ENCODE measurements at regions not wholly inside any gene's neighbourhood (a gene's known extent, or its start where the extent isn't known, plus 50 kb on each side); places are given as distances from the start of the nearest gene placed in this dataset.
"Not testable (repeated sequence)": the region's sequence is repeated elsewhere in the genome, so short reads cannot be mapped to it uniquely, and the experiment has no call there.

DNA sequence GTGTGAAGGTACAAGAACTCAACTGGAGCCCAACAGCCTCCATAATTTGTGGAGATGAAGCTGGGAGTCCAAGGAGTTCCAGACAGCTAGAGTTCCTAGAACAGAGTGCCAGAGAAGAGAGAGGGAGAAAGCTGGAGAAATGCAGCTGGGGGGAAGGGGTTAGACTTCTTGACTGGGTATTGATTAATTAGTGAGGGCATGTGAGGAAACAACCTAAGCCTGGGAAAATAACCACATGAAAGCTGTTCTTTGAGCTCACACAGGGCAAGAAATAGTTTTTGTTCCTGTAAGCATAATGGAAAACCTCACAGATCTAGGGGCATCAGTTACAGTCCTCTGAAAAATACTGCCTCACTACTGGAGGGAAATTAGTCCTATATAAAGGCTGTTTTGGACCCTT, 230.5 kb upstream of the FKBP1C start:
- TF ChIP-seq, protein P1, sequence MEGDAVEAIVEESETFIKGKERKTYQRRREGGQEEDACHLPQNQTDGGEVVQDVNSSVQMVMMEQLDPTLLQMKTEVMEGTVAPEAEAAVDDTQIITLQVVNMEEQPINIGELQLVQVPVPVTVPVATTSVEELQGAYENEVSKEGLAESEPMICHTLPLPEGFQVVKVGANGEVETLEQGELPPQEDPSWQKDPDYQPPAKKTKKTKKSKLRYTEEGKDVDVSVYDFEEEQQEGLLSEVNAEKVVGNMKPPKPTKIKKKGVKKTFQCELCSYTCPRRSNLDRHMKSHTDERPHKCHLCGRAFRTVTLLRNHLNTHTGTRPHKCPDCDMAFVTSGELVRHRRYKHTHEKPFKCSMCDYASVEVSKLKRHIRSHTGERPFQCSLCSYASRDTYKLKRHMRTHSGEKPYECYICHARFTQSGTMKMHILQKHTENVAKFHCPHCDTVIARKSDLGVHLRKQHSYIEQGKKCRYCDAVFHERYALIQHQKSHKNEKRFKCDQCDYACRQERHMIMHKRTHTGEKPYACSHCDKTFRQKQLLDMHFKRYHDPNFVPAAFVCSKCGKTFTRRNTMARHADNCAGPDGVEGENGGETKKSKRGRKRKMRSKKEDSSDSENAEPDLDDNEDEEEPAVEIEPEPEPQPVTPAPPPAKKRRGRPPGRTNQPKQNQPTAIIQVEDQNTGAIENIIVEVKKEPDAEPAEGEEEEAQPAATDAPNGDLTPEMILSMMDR (IDR thresholded peaks at IDR 0.05; ENCODE audit: unreplicated experiment), result no peak
- H3K4me1 Mint-ChIP-seq (ENCODE audit: unreplicated experiment), result no peaks in the 10 kb centered on the region
- no peak overlapping the region for H3K27ac Mint-ChIP-seq (ENCODE audit: unreplicated experiment)
- DNase-seq (ENCODE audit: low spot score), result no peak
- H3K4me3 Mint-ChIP-seq (ENCODE audit: unreplicated experiment), result no peak overlapping the region
- H3K27me3 Mint-ChIP-seq (ENCODE audit: unreplicated experiment), result no peaks in the 10 kb centered on the region
- H3K9me3 Mint-ChIP-seq (ENCODE audit: unreplicated experiment), result no peaks in the 10 kb centered on the region
- no peaks in the 10 kb centered on the region for H3K36me3 Mint-ChIP-seq (ENCODE audit: low read depth, unreplicated experiment)

DNA sequence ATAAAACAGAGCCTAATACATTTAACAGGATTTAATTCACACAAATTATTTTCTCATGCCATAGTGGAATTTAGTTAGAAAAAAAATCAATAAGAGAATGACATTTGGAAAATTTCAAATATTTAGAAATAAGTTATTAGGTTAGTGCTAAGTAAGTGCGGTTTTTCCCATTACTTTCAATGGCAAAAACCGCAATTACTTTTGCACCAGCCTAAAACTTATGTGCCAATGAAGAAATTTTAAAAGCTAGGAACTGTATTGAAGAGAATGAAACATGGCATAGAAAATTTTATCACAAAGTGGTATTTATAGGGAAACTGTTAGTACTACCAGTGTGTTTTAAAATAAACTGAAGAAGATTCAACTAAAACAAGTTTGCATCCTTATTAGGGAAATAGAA, 228.3 kb upstream of the FKBP1C start:
- Mint-ChIP-seq H3K27me3 (ENCODE audit: unreplicated experiment) (no peaks in the 10 kb centered on the region), H3K27ac (ENCODE audit: unreplicated experiment) (no peak overlapping the region), H3K36me3 (ENCODE audit: low read depth, unreplicated experiment) (no peaks in the 10 kb centered on the region), H3K4me1 (ENCODE audit: unreplicated experiment) (no peaks in the 10 kb centered on the region), H3K4me3 (ENCODE audit: unreplicated experiment) (no peak overlapping the region), H3K9me3 (ENCODE audit: unreplicated experiment) (no peaks in the 10 kb centered on the region)
- TF ChIP-seq, protein P1 (IDR thresholded peaks at IDR 0.05; ENCODE audit: unreplicated experiment), result no peak
- DNase-seq (ENCODE audit: low spot score), result no peak

DNA sequence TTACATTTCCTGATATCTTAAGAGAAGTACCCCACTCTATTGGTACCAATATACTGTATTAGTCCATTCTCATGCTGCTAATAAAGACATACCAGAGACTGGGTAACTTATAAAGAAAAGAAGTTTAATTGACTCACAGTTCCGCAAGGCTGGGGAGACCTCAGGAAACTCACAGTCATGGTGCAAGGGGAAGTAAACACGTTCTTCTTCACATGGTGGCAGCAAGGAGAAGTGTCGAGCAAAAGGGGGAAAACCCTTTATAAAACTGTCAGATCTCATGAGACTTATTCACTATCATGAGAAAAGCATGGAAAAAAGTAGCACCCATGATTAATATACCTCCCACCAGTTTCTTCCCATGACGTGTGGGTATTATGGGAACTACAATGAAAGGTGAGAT, 219.6 kb upstream of the FKBP1C start:
- DNase-seq (ENCODE audit: low spot score); H3K36me3 Mint-ChIP-seq (ENCODE audit: low read depth, unreplicated experiment); H3K4me3 Mint-ChIP-seq (ENCODE audit: unreplicated experiment); H3K27ac Mint-ChIP-seq (ENCODE audit: unreplicated experiment); H3K9me3 Mint-ChIP-seq (ENCODE audit: unreplicated experiment); H3K4me1 Mint-ChIP-seq (ENCODE audit: unreplicated experiment); H3K27me3 Mint-ChIP-seq (ENCODE audit: unreplicated experiment): not testable (repeated sequence)

DNA sequence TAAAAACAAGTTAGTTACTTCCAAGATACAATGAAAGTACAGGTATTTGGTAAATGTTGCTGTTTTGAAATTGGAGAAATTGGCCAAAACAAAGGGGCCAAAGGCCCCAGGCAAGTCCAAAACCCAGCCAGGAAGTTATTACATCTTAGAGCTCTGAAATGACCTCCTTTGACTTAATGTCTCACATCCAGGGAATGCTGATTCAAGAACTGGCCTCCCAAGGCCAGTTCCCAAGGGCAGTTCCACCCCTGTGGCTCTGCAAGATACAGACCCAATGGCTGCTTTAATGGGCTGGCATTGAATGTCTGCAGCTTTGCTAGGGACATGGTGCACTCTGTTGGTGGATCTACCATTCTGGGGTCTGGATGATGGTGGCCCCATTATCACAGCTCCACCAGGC, 217.3 kb upstream of the FKBP1C start:
- H3K4me1 Mint-ChIP-seq (ENCODE audit: unreplicated experiment), result no peaks in the 10 kb centered on the region
- H3K9me3 Mint-ChIP-seq (ENCODE audit: unreplicated experiment), result peaks cover 4% of the 10 kb centered on the region
- DNase-seq (ENCODE audit: low spot score), result no peak
- TF ChIP-seq, protein P1 (IDR thresholded peaks at IDR 0.05; ENCODE audit: unreplicated experiment), result no peak
- H3K27ac Mint-ChIP-seq (ENCODE audit: unreplicated experiment), result no peak overlapping the region
- no peak overlapping the region for H3K4me3 Mint-ChIP-seq (ENCODE audit: unreplicated experiment)
- H3K27me3 Mint-ChIP-seq (ENCODE audit: unreplicated experiment), result no peaks in the 10 kb centered on the region
- H3K36me3 Mint-ChIP-seq (ENCODE audit: low read depth, unreplicated experiment), result no peaks in the 10 kb centered on the region

DNA sequence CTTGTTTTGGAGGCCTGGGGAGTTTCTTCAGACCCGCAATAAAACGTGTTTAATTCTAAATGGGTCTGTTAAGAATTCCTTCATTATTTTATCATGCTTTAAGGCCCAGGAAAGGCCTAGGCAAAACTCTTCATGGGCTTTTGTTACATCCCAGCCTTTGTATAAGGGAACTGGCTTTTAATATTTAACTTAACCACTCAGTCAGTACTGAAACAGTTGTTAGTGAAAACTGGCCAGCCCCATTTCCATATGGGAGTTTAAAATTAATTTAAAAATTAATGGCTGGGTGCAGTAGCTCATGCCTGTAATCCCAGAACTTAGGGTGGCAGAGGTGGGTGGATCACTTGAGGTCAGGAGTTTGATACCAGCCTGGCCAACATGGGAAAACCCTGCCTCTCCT, 213.2 kb upstream of the FKBP1C start:
- H3K27me3 Mint-ChIP-seq (ENCODE audit: unreplicated experiment), result no peaks in the 10 kb centered on the region
- no peak overlapping the region for H3K27ac Mint-ChIP-seq (ENCODE audit: unreplicated experiment)
- H3K4me1 Mint-ChIP-seq (ENCODE audit: unreplicated experiment), result peaks cover 6% of the 10 kb centered on the region
- peaks cover 4% of the 10 kb centered on the region for H3K9me3 Mint-ChIP-seq (ENCODE audit: unreplicated experiment)
- no peak overlapping the region for H3K4me3 Mint-ChIP-seq (ENCODE audit: unreplicated experiment)
- H3K36me3 Mint-ChIP-seq (ENCODE audit: low read depth, unreplicated experiment), result no peaks in the 10 kb centered on the region
- DNase-seq (ENCODE audit: low spot score), result no peak
- TF ChIP-seq, protein P1 (IDR thresholded peaks at IDR 0.05; ENCODE audit: unreplicated experiment), result no peak

DNA sequence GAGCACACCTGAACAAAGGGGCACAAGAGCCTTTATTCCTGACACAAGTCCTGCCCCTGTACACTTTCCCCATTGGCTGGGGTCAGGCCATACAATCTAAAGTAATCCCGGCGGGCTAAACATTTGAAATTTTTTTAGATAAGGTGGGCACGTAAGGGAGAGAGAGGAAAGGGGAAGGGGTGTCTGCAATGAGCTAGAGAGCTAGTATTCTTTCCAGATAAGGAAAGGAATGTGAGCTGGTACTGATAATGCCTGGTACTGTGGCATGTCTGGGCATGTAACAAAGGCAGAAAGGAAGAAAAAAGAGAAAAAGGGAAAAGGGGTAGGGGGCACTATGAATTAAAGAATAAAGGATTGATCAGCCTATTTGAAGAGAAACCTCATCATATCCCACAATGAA, 212.0 kb upstream of the FKBP1C start:
- H3K4me3 Mint-ChIP-seq (ENCODE audit: unreplicated experiment); H3K4me1 Mint-ChIP-seq (ENCODE audit: unreplicated experiment); H3K9me3 Mint-ChIP-seq (ENCODE audit: unreplicated experiment); DNase-seq (ENCODE audit: low spot score); H3K36me3 Mint-ChIP-seq (ENCODE audit: low read depth, unreplicated experiment); H3K27me3 Mint-ChIP-seq (ENCODE audit: unreplicated experiment): not testable (repeated sequence)
- peak overlapping the region; percentile 89 for H3K27ac Mint-ChIP-seq (ENCODE audit: unreplicated experiment)
